Adrenal gland (tissue), 5 donors: ENCODE measurements at regions not wholly inside any gene's neighbourhood (a gene's known extent, or its start where the extent isn't known, plus 50 kb on each side); places are given as distances from the start of the nearest gene placed in this dataset.

Experiments used
- POLR2A ChIP-seq, 2 donors: fragments of 450-650 bp; IDR thresholded peaks; one replicate each; pipeline ENCODE4 v1.6.1; 2017; ENCODE audit warnings: antibody characterized with exemption in 2 of 2, mild to moderate bottlenecking in 2 of 2, moderate library complexity in 1 of 2
- TF ChIP-seq, protein P1 (sequence below), 6 experiments: fragments of 450-650 bp in 4 of 6; fragments of 200-600 bp in 2 of 6; sonication (generic) in 1 of 6; IDR thresholded peaks; 1 replicate in 5 of 6; 2 replicates in 1 of 6; pipeline versions ENCODE4 v1.5.1 to v1.8.0; 2016 to 2021; ENCODE audit warnings: antibody characterized with exemption in 6 of 6, mild to moderate bottlenecking in 2 of 6, moderate library complexity in 1 of 6
- donor health status: DM: no; HTN: no; CAD: no.

DNA sequence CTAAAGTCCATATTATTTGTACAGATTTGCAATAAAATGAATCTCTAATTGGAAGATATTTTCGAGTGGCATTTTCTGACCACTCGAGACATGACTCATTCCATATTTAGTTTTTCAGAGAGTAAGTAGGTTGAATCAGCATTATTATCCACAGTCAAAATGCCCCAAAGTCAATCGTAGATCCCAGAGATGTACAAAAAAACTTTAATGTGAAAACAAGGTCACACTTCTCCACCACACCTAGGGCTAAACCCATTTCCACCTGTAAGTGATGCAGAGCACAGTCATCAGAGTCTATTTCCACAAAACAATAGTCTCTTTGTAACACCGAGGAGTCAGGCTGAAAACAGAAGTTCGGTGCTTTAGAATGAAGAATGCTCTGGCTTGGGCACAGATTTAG is 117.1 kb upstream of the TENM3 start:
- TF ChIP-seq, protein P1, sequence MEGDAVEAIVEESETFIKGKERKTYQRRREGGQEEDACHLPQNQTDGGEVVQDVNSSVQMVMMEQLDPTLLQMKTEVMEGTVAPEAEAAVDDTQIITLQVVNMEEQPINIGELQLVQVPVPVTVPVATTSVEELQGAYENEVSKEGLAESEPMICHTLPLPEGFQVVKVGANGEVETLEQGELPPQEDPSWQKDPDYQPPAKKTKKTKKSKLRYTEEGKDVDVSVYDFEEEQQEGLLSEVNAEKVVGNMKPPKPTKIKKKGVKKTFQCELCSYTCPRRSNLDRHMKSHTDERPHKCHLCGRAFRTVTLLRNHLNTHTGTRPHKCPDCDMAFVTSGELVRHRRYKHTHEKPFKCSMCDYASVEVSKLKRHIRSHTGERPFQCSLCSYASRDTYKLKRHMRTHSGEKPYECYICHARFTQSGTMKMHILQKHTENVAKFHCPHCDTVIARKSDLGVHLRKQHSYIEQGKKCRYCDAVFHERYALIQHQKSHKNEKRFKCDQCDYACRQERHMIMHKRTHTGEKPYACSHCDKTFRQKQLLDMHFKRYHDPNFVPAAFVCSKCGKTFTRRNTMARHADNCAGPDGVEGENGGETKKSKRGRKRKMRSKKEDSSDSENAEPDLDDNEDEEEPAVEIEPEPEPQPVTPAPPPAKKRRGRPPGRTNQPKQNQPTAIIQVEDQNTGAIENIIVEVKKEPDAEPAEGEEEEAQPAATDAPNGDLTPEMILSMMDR (IDR thresholded peaks at IDR 0.05): no peak
- no peak for TF ChIP-seq POLR2A (IDR thresholded peaks at IDR 0.05)
